Adrenal gland (tissue), 9 donors: ENCODE measurements at regions not wholly inside any gene's neighbourhood (a gene's known extent, or its start where the extent isn't known, plus 50 kb on each side); places are given as distances from the start of the nearest gene placed in this dataset.
"Not testable (repeated sequence)": the region's sequence is repeated elsewhere in the genome, so short reads cannot be mapped to it uniquely, and the experiment has no call there.

Source experiments
- DNase-seq, 7 donors: peaks; one replicate each; pipeline ENCODE4 v3.0.0-alpha.2; 2019 to 2020
- H3K27ac ChIP-seq, 5 donors: fragments of 200-600 bp; sonication (generic) in 4 of 5; 1 replicate in 3 of 5; 2 replicates in 2 of 5; pipeline versions ENCODE4 v1.5.1 to v1.8.0; 2016 to 2020; ENCODE audit warnings: mild to moderate bottlenecking in 1 of 5
- H3K27me3 ChIP-seq: fragments of 200-600 bp; 2 replicates; pipeline ENCODE4 v1.8.0; 2021
- H3K36me3 ChIP-seq, 2 donors: fragments of 200-600 bp; replicated peaks in 1 of 2; 1 replicate in 1 of 2; 2 replicates in 1 of 2; pipeline versions ENCODE4 v1.5.1 to v1.8.0; 2018 to 2022
- H3K4me1 ChIP-seq, 2 donors: fragments of 200-600 bp; replicated peaks in 1 of 2; 1 replicate in 1 of 2; 2 replicates in 1 of 2; pipeline versions ENCODE4 v1.5.1 to v1.8.0; 2018 to 2021
- H3K4me3 ChIP-seq, 4 donors: fragments of 200-600 bp; sonication (generic) in 3 of 4; one replicate each; pipeline ENCODE4 v1.5.1; 2016 to 2018
- H3K9me3 ChIP-seq, 3 donors: fragments of 200-600 bp; sonication (generic) in 1 of 3; replicated peaks in 1 of 3; 1 replicate in 2 of 3; 2 replicates in 1 of 3; pipeline versions ENCODE4 v1.5.1 to v1.8.0; 2016 to 2021
- POLR2A ChIP-seq, 2 donors: fragments of 450-650 bp; IDR thresholded peaks; one replicate each; pipeline ENCODE4 v1.6.1; 2017; ENCODE audit warnings: antibody characterized with exemption in 2 of 2, mild to moderate bottlenecking in 2 of 2, moderate library complexity in 1 of 2
- WGBS, 4 donors: extraction: QIAGEN DNeasy Blood & Tissue Kit in 2 of 4; methylation state at CpG; one replicate each; pipeline versions ENCODE4 v1.1.5 to v1.1.7; 2013 to 2017; 5-methylcytosine and 5-hydroxymethylcytosine counted together
- intact Hi-C, 2 donors: fragments of 100-400 bp; cut with DNase I; formaldehyde crosslinking; loops; one replicate each; pipeline versions ENCODE4 v1.14.1 to v1.15.0; 2022 to 2023
- TF ChIP-seq, protein P1 (sequence below), 6 experiments: fragments of 450-650 bp in 4 of 6; fragments of 200-600 bp in 2 of 6; sonication (generic) in 1 of 6; IDR thresholded peaks; 1 replicate in 5 of 6; 2 replicates in 1 of 6; pipeline versions ENCODE4 v1.5.1 to v1.8.0; 2016 to 2021; ENCODE audit warnings: antibody characterized with exemption in 6 of 6, mild to moderate bottlenecking in 2 of 6, moderate library complexity in 1 of 6
- donor health status: healthy with polysubstance abuse.
- donor health status: Bipolar disorder and iron deficiency.
- donor health status: DM: yes; HTN: yes; CAD: no.
- donor health status: DM: no; HTN: no; CAD: no.
- donor health status: DM: no; HTN: no; CAD: no.

DNA sequence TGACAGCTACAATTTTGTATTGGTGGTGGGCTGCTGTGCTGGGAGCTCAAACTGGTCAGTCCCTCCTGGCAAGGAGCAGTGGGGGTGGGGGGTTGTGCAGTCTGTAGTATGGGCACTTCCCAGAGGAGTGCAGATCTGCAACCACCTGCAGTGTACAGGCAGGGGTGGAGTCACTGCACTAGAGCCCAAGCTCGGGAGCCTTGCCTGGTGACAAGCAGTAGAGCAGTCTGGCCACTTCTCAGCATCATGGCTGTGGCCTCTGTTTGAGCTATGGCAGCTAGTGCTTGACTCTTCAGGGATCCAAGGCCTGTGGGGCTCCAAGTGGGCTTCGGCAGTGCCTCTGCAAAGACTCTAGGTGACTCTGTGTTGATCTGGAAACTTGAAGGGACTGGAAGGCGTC is 585.1 kb upstream of the GRM3 start:
- H3K4me3 ChIP-seq: no peak overlapping the region
- H3K27ac ChIP-seq: no peak overlapping the region
- no peaks in the 10 kb centered on the region for H3K27me3 ChIP-seq
- DNase-seq: no peak
- intact Hi-C loops: no loop called here
- H3K36me3 ChIP-seq: no peaks in the 10 kb centered on the region
- H3K4me1 ChIP-seq: no peaks in the 10 kb centered on the region
- TF ChIP-seq, protein P1, sequence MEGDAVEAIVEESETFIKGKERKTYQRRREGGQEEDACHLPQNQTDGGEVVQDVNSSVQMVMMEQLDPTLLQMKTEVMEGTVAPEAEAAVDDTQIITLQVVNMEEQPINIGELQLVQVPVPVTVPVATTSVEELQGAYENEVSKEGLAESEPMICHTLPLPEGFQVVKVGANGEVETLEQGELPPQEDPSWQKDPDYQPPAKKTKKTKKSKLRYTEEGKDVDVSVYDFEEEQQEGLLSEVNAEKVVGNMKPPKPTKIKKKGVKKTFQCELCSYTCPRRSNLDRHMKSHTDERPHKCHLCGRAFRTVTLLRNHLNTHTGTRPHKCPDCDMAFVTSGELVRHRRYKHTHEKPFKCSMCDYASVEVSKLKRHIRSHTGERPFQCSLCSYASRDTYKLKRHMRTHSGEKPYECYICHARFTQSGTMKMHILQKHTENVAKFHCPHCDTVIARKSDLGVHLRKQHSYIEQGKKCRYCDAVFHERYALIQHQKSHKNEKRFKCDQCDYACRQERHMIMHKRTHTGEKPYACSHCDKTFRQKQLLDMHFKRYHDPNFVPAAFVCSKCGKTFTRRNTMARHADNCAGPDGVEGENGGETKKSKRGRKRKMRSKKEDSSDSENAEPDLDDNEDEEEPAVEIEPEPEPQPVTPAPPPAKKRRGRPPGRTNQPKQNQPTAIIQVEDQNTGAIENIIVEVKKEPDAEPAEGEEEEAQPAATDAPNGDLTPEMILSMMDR (IDR thresholded peaks at IDR 0.05): no peak
- TF ChIP-seq POLR2A (IDR thresholded peaks at IDR 0.05): no peak
- WGBS, 4 donors: 79 to 85% (median 83%) methylated on average over 1 to 3 of the region's 3 CpGs; no CpG with 5 or more reads in 1 of the 4 donors
- no peaks in the 10 kb centered on the region for H3K9me3 ChIP-seq

DNA sequence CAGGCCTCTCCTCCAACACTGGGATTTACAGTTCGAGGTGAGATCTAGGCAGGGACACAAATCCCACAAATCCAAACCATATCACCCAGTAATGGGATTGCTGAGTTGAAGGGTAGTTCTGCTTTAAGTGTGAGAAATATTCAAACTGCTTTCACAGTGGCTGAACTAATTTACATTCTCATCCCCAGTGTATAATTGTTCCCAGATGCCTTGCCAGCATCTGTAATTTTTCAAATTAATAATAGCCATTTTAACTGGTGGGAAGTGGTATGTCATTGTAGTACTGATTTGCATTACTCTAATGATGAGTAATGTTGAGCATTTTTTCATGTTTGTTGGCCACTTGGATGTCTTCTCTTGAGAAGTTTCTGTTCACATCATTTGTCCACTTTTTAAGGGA is 592.8 kb upstream of the GRM3 start:
- TF ChIP-seq, protein P1 (IDR thresholded peaks at IDR 0.05): no peak
- no peak for TF ChIP-seq POLR2A (IDR thresholded peaks at IDR 0.05)
- no peak for DNase-seq
- intact Hi-C loops: no loop called here
- 53 to 96% (median 68%) methylated on average over 1 of the region's 1 CpG for WGBS, 4 donors
- Histone ChIP-seq H3K27ac (no peak overlapping the region), H3K4me3 (no peak overlapping the region), H3K4me1 (no peaks in the 10 kb centered on the region), H3K9me3 (no peaks in the 10 kb centered on the region), H3K36me3 (no peaks in the 10 kb centered on the region), H3K27me3 (no peaks in the 10 kb centered on the region)

DNA sequence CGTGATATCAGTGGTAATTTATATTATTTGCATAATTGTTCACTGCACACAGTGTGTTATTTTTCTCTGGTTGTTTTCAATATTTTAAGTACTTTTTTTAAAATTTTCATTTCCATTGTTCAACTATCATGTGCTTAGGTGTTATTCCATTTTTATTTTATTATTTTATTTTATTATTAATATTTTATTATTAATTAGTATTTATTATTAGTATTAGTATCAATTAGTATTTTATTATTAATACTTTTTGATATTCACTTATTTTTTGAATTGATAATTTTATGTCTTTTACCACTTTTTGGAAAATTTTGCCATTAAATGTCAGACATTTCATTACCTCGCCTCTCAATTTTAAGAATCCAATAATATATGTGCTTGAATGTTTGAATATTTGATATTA is 593.8 kb upstream of the GRM3 start:
- Histone ChIP-seq H3K27me3 (no peaks in the 10 kb centered on the region), H3K36me3 (no peaks in the 10 kb centered on the region), H3K9me3 (no peaks in the 10 kb centered on the region), H3K27ac (no peak overlapping the region), H3K4me1 (no peaks in the 10 kb centered on the region), H3K4me3 (no peak overlapping the region)
- WGBS, 4 donors: 82 to 93% (median 86%) methylated on average over 2 of the region's 2 CpGs
- no peak for TF ChIP-seq POLR2A (IDR thresholded peaks at IDR 0.05)
- TF ChIP-seq, protein P1 (IDR thresholded peaks at IDR 0.05): no peak
- intact Hi-C loops: no loop called here
- no peak for DNase-seq

DNA sequence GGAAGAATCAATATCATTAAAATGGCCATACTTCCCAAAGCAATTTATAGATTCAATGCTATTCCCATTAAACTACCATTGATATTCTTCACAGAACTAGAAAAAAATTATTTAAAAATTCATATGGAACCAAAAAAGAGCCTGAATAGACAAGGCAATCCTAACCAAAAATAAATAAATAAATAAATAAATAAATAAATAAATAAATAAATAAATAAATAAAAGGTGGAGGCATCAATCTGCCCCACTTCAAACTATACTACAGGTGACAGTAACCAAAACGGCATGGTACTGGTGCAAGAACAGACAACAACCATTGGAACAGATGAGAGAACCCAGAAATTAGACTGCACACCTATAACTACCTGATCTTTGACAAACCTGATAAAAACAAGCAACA is 598.5 kb upstream of the GRM3 start:
- H3K4me1 ChIP-seq, intact Hi-C loops, H3K36me3 ChIP-seq, H3K27ac ChIP-seq, H3K4me3 ChIP-seq, DNase-seq, H3K9me3 ChIP-seq, H3K27me3 ChIP-seq: not testable (repeated sequence)
- WGBS, 4 donors: 78 to 98% (median 87%) methylated on average over 1 of the region's 1 CpG

DNA sequence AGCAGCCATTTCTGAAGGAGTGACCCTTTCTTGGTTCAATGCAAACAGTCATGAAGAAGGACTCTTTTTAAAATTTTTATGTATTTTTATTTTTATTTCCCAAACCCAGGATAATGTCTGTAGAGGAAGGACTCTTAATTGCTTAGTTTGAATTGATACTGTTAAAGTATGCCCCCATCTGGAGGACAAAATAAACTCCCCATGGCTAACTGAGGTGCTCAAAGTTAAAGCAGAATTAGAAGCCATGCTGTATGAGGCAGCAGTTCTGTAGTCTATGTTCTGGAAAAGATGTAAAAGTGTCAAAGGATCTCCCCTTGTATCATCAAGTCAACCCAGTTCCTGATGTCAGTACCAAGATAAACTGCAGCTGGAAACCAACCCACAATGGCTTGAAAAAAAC is 617.9 kb upstream of the GRM3 start:
- Histone ChIP-seq H3K4me1 (no peaks in the 10 kb centered on the region), H3K4me3 (no peak overlapping the region), H3K9me3 (no peaks in the 10 kb centered on the region), H3K27me3 (no peaks in the 10 kb centered on the region), H3K27ac (no peak overlapping the region), H3K36me3 (no peaks in the 10 kb centered on the region)
- intact Hi-C loops: no loop called here
- DNase-seq: no peak
- no peak for TF ChIP-seq POLR2A (IDR thresholded peaks at IDR 0.05)
- TF ChIP-seq, protein P1 (IDR thresholded peaks at IDR 0.05): no peak
